ENCODE measurements at regions not wholly inside any gene's neighbourhood (a gene's known extent, or its start where the extent isn't known, plus 50 kb on each side); places are given as distances from the start of the nearest gene placed in this dataset.

DNA sequence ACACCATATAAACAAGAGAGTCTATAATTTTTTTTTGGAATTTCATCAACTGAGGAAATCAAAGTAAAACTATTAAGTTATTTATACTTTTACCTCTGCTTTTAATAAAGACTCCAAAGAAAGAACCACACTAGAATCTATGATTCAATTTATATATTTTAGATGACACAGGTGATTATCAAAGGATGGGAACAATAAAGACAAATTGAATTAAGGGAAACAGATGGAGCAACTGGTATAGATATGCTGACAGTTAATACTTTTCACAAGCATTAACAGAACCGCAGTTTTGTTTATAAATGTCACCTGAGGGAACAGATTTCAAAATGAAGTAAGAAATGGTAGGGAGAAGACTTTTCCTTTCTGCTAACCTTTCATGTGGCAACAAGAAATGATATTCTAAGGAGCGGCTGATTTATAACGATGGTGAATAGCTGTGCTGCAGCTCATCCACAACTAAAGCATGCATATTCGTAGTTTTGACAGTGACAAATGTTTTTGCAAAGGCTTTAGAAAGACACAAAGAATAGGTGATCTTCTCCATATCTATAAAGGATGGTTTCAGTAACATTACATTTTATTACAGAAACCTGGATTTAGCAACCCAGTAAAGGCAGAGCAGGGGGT is 1502.9 kb upstream of the RAG2 start:
- POLR2A ChIA-PET: no interaction called here
- Histone ChIP-seq H3K4me3 (ENCODE audit: low read depth, low read length, poor library complexity, severe bottlenecking) (no peak overlapping the region), H4K20me1 (ENCODE audit: insufficient read depth, low read length) (no peaks in the 10 kb centered on the region), H3K4me2 (ENCODE audit: low read length) (no peak overlapping the region), H3K36me3 (ENCODE audit: insufficient read depth, low read length) (no peaks in the 10 kb centered on the region), H2AFZ (ENCODE audit: low read length) (no peak overlapping the region), H3K27ac (ENCODE audit: low read depth, low read length, poor library complexity, severe bottlenecking) (no peak overlapping the region), H3K79me2 (ENCODE audit: insufficient read depth, low read depth, low read length) (no peaks in the 10 kb centered on the region), H3K9me3 (ENCODE audit: low read length) (no peaks in the 10 kb centered on the region), H3K4me1 (ENCODE audit: insufficient read depth, low read length, poor library complexity, severe bottlenecking) (no peaks in the 10 kb centered on the region), H3K9me2 (ENCODE audit: insufficient read depth, low read length) (no peaks in the 10 kb centered on the region)
- no TSS peak for BruUV-seq (replicated peaks)
- TF ChIP-seq CTCF (conservative IDR thresholded peaks at IDR 0.05; ENCODE audit: low read length) (no peak), EZH2phosphoT487 (IDR thresholded peaks at IDR 0.05; ENCODE audit: borderline replicate concordance, low read depth, low read length) (no peak)
- DNase-seq (ENCODE audit: low spot score): no peak
- intact Hi-C loops (cut with micrococcal nuclease; ENCODE audit: unreplicated experiment): no loop called here
- CTCF ChIA-PET (ENCODE audit: unreplicated experiment): no interaction called here

- intact Hi-C loops (cut with micrococcal nuclease; ENCODE audit: unreplicated experiment): no loop called here
- TF ChIP-seq EZH2phosphoT487 (IDR thresholded peaks at IDR 0.05; ENCODE audit: borderline replicate concordance, low read depth, low read length) (no peak), CTCF (conservative IDR thresholded peaks at IDR 0.05; ENCODE audit: low read length) (no peak)
- H2AFZ ChIP-seq (ENCODE audit: low read length): no peak overlapping the region
- DNase-seq (ENCODE audit: low spot score): no peak
- no peaks in the 10 kb centered on the region for H3K36me3 ChIP-seq (ENCODE audit: insufficient read depth, low read length)
- CTCF ChIA-PET (ENCODE audit: unreplicated experiment): no interaction called here
- H3K9me2 ChIP-seq (ENCODE audit: insufficient read depth, low read length): no peaks in the 10 kb centered on the region
- H4K20me1 ChIP-seq (ENCODE audit: insufficient read depth, low read length): no peaks in the 10 kb centered on the region
- H3K9me3 ChIP-seq (ENCODE audit: low read length): no peaks in the 10 kb centered on the region
- BruUV-seq (replicated peaks): no TSS peak
- POLR2A ChIA-PET: no interaction called here
- no peaks in the 10 kb centered on the region for H3K79me2 ChIP-seq (ENCODE audit: insufficient read depth, low read depth, low read length)
- H3K4me1 ChIP-seq (ENCODE audit: insufficient read depth, low read length, poor library complexity, severe bottlenecking): no peaks in the 10 kb centered on the region
- no peak overlapping the region for H3K4me3 ChIP-seq (ENCODE audit: low read depth, low read length, poor library complexity, severe bottlenecking)
- no peak overlapping the region for H3K27ac ChIP-seq (ENCODE audit: low read depth, low read length, poor library complexity, severe bottlenecking)
- no peak overlapping the region for H3K4me2 ChIP-seq (ENCODE audit: low read length)
Observed at GRCh38 chr11:38095268-38095667, 1497.2 kb upstream of the RAG2 start.

DNA sequence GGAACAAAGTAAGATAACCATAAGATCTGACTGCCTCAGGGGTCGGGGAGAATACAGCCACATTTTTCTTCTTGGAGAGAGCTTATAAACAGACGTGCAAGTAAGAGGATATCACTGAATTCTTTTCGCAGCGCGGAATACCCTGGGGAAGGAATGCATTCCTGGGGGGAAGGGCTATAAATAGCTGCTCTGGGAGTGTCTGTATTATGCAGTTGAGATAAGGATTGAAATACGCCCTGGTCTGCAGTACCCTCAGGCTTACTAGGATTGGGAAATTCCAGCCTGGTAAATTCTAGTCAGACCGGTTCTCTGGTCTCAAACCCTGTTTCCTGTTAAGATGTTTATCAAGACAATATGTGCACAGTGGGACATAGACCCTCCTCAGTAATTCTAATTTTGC is 1491.7 kb upstream of the RAG2 start:
- TF ChIP-seq EZH2phosphoT487 (IDR thresholded peaks at IDR 0.05; ENCODE audit: borderline replicate concordance, low read depth, low read length): no peak
- H3K9me2 ChIP-seq (ENCODE audit: insufficient read depth, low read length): no peaks in the 10 kb centered on the region
- BruUV-seq (replicated peaks): no TSS peak
- 0 out of 2 replicates have a peak, but pooled peaks cover 7% of the 10 kb centered on the region for H3K9me3 ChIP-seq (ENCODE audit: low read length)
- no peaks in the 10 kb centered on the region for H3K36me3 ChIP-seq (ENCODE audit: insufficient read depth, low read length)
- CTCF ChIA-PET (ENCODE audit: unreplicated experiment): no interaction called here
- intact Hi-C loops (cut with micrococcal nuclease; ENCODE audit: unreplicated experiment): no loop called here
- no peak overlapping the region for H3K27ac ChIP-seq (ENCODE audit: low read depth, low read length, poor library complexity, severe bottlenecking)
- H3K4me2 ChIP-seq (ENCODE audit: low read length): no peak overlapping the region
- H2AFZ ChIP-seq (ENCODE audit: low read length): no peak overlapping the region
- no peaks in the 10 kb centered on the region for H3K4me1 ChIP-seq (ENCODE audit: insufficient read depth, low read length, poor library complexity, severe bottlenecking)
- no peaks in the 10 kb centered on the region for H4K20me1 ChIP-seq (ENCODE audit: insufficient read depth, low read length)
- DNase-seq (ENCODE audit: low spot score): no peak
- no peak overlapping the region for H3K4me3 ChIP-seq (ENCODE audit: low read depth, low read length, poor library complexity, severe bottlenecking)
- POLR2A ChIA-PET: no interaction called here
- H3K79me2 ChIP-seq (ENCODE audit: insufficient read depth, low read depth, low read length): no peaks in the 10 kb centered on the region

Measured in OCI-LY7 (cell line).